GM18519 (cell line): ENCODE measurements at regions not wholly inside any gene's neighbourhood (a gene's known extent, or its start where the extent isn't known, plus 50 kb on each side); places are given as distances from the start of the nearest gene placed in this dataset.

ENCODE experiments used
- ATAC-seq: cut with Tn5 transposase; IDR thresholded peaks from one replicate; pipeline ENCODE4 v1.9.1; 2021; ENCODE audit warnings: mild to moderate bottlenecking, moderate library complexity; ENCODE audit not compliant: unreplicated experiment, low FRiP score

- ATAC-seq, result no peak
These were observed 479.5 kb upstream of the AGA start for GRCh38 chr4:177921715-177922114.

- ATAC-seq, result no peak
These were observed 481.7 kb upstream of the AGA start for GRCh38 chr4:177923888-177924287.

GRCh38 chr4:177937041-177937440, 494.8 kb upstream of the AGA start:
- no peak for ATAC-seq

GRCh38 chr4:177938226-177938625, 496.0 kb upstream of the AGA start:
- ATAC-seq, result no peak

- ATAC-seq, result no peak
These were observed 503.0 kb upstream of the AGA start for GRCh38 chr4:177945268-177945667.

GRCh38 chr4:177947607-177948006, 505.4 kb upstream of the AGA start:
- no peak for ATAC-seq

GRCh38 chr4:177948853-177949252, 506.6 kb upstream of the AGA start:
- ATAC-seq, result no peak

GRCh38 chr4:177951026-177951425, 508.8 kb upstream of the AGA start:
- no peak for ATAC-seq

- ATAC-seq, result no peak
These were observed 510.5 kb upstream of the AGA start for GRCh38 chr4:177952723-177953122.

GRCh38 chr4:177957596-177958360, 515.5 kb upstream of the AGA start:
- ATAC-seq, result no peak

- no peak for ATAC-seq
These were observed 518.3 kb upstream of the AGA start for GRCh38 chr4:177960566-177960965.

- no peak for ATAC-seq
These were observed 519.6 kb upstream of the AGA start for GRCh38 chr4:177961761-177962380.

- no peak for ATAC-seq
These were observed 521.8 kb upstream of the AGA start for GRCh38 chr4:177964061-177964460.

GRCh38 chr4:177964693-177965168, 522.5 kb upstream of the AGA start:
- no peak for ATAC-seq

GRCh38 chr4:177967328-177967727, 525.1 kb upstream of the AGA start:
- no peak for ATAC-seq

GRCh38 chr4:177968817-177969442, 526.7 kb upstream of the AGA start:
- ATAC-seq, result no peak

GRCh38 chr4:177974461-177974860, 532.2 kb upstream of the AGA start:
- no peak for ATAC-seq

- ATAC-seq, result no peak
These were observed 533.2 kb upstream of the AGA start for GRCh38 chr4:177975315-177975987.

GRCh38 chr4:177986236-177986635, 544.0 kb upstream of the AGA start:
- ATAC-seq, result no peak

GRCh38 chr4:177987896-177988295, 545.7 kb upstream of the AGA start:
- ATAC-seq, result no peak
